HG02759 (cell line): ENCODE measurements at regions not wholly inside any gene's neighbourhood (a gene's known extent, or its start where the extent isn't known, plus 50 kb on each side); places are given as distances from the start of the nearest gene placed in this dataset.

Experiments
- ATAC-seq: cut with Tn5 transposase; IDR thresholded peaks from one replicate; pipeline ENCODE4 v1.9.1; 2021; ENCODE audit warnings: mild to moderate bottlenecking, moderate library complexity; ENCODE audit not compliant: unreplicated experiment

DNA sequence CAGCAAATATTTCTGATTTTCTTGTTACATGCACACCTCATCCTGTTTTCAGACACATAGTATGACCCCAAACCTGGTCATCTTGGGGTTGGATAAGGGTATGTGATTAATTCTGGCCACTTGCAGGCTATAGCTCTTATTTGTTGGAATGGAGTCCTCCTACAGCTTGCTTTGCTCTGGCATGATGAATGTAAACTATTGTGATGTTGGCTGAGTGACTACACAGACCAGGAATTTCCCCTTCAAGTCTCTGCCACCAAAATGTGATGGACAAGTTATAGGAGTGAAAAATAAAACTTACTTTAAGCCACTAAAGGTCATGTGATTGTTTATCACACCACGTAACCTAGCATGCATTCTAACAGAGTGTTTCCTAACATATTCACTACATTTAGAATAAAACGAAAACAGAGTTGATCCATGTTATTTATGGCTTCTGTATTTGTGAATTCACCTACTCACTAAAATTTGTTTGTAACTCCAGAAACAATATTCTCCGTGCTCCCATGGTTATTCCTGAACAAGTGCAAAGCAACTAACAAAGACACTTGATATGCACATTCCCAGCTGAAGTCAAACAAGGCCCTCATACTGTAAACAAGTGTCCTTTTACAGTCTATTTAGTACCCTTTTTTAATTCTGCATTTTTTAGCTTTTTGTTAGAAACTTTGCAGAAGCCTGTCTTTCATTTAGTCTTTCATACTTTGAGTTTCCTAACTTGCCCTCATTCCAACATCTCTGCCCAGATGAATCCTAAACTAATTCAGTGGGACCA, 599.2 kb upstream of the PCDH15 start:
- no peak for ATAC-seq

DNA sequence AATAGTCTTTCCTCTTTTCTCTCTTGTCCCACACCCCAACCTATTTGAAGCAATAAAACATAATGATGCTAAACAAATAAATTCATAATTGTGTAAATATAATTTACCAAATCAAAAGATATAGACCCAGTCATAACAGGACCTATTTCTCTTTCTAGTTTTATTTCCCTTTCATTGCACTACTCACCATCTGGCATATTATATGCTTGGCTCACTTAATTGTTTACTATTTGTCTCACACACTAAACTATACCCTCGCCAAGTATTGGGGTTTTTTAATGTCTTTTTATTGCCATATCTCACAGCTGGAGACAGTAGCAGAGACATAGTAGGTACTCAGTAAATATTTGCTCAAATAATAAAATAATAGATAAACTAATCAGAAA, 597.5 kb upstream of the PCDH15 start:
- no peak for ATAC-seq

DNA sequence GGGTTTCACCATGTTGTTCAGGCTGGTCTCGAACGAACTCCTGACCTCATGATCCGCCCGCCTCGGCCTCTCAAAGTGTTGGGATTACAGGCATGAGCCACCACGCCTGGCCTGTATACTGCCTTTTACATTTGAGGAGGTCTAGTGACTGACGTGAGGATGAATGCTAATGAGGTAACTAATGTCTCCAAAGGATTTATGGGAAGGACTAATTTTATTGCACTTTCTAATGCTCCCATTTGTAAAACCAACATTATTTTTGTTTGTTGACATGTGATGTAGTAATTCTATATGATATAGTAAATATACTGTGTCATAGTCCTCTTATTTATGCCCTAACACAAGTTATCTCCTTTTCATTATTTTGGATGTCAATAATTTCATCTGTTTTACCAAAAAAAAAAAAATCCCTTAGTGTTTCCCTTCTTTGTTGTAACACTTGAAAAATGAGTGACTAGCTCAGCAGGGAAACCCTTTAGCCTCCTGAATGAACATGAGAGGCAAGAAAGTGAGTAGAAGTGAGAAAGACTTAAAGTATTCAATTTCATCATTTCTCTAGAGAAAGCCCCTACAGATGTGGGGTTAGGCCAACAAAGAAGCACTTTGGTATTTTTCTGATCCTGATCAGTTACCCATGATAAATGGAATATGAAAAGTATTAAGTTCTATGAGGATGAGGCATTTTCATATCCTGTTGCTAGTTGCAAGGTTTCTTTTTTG, 596.9 kb upstream of the PCDH15 start:
- no peak for ATAC-seq

DNA sequence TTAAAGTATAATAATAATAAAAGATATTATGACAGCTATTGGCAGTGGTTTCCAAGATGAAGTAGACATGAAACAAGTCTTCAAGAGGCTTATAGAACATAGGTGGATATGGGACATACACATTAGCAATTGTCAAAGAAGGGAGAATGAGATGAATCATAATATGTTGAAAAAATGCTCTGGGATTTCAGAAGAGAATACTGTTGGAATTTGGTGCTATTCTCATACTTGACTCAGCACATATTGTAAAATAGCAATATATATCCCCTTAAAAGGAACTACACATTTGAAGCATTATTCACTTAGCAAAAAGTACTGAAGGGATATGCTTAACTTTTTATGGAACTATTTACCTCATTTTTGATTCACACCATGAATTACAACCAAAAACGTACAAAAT, 577.2 kb upstream of the PCDH15 start:
- no peak for ATAC-seq

GRCh38 chr10:55374917-55375316, 573.9 kb upstream of the PCDH15 start:
- no peak for ATAC-seq

GRCh38 chr10:55374060-55374459, 573.0 kb upstream of the PCDH15 start:
- no peak for ATAC-seq

DNA sequence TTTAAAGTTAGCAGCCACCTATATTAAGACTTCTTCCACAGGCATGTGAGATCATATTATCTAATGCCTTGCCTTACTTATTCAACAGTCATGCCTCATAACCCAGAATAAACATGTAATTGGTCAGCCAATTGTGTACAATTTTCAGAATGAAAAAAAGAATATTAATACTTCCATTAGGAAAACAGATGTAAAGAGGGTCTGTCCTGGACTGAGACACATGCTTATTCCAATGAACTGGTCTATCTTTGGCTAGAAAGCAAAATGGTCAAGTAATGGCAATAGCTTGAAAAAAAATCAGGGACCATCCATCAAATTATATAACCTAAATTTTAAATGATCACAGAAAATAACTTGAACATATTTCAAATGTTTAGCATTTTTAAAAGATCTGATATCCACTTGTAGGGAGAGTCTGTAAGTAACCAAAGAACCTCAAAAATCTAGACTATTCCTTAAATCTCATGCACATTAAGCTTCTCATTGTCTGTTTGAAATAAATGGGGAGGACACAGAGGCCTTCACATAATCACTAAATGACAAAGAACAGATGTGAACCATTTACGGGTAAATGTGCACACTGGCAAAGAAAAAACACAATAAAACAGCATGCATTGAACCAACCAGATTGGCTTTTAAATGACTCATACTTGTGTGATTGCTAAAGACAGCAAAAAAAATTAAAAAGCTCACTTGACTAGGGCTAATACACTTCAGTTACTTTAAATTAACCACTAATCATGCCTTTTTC, 568.8 kb upstream of the PCDH15 start:
- no peak for ATAC-seq

GRCh38 chr10:55368467-55368866, 567.4 kb upstream of the PCDH15 start:
- no peak for ATAC-seq

- ATAC-seq, result peak; percentile 45
These were observed 566.5 kb upstream of the PCDH15 start for GRCh38 chr10:55367555-55367954.

GRCh38 chr10:55358539-55358938, 557.5 kb upstream of the PCDH15 start:
- ATAC-seq, result no peak

- ATAC-seq, result no peak
These were observed 552.4 kb upstream of the PCDH15 start for GRCh38 chr10:55353414-55353813.

DNA sequence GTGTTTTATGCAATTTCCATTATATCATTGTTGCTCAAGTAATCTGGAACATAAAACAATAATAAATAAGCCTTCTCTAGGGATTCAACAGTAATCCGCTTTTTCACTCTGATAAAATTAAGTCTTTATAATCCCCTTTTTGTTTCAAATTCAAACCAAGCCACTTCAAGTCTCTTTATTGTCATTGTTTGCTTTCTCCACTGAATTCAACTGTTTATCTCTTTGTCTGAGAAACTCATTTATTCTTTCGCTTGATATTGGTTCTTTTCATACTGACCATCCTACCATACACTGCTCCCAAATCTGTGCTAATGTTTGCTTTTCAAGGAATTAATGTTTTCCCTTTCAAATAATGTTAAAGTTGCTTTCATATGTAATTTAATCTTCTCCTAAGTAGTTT, 550.4 kb upstream of the PCDH15 start:
- ATAC-seq, result no peak

DNA sequence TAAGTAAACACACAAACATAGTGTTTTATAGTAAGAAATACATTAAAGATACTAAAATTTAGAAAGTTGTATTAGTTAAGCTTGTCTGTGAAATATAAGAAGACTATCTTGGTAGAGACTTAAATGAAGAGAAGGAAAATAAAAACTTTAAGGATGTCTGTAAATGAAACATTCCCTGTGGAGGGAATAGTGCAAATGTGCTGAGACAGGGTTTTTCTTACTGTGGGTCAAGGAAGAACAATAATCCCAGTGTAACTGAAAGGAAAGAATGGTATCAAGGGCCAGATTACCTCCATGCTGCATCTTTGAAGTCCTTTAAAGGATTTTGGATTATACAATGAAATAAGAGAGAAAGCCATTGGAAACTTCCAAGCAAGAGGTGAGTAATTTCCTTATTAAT, 547.5 kb upstream of the PCDH15 start:
- ATAC-seq, result no peak

- ATAC-seq, result no peak
These were observed 529.5 kb upstream of the PCDH15 start for GRCh38 chr10:55330486-55330885.

GRCh38 chr10:55329796-55330195, 528.8 kb upstream of the PCDH15 start:
- ATAC-seq, result no peak

GRCh38 chr10:55320187-55320700, 519.2 kb upstream of the PCDH15 start:
- ATAC-seq, result no peak

- ATAC-seq, result no peak
These were observed 511.0 kb upstream of the PCDH15 start for GRCh38 chr10:55311848-55312635.

DNA sequence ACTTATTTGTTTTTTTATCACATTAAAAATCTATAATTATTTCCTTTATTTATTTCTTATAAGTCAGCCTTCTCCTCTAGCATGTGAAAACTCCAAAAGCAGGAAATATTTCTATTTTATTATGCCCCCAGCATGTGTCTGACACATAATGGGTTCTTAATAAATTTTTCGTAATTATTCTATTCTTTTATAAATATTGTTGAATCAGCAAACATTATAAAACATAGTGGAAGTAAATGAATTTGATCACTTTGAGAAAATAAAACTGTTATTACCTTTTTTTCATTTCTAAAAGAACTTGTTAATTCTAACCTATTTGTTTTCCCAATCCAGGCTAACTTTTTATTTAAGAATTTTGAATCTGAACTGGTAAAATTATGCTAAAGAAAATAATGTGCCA, 509.1 kb upstream of the PCDH15 start:
- no peak for ATAC-seq

GRCh38 chr10:55305285-55305684, 504.3 kb upstream of the PCDH15 start:
- no peak for ATAC-seq

DNA sequence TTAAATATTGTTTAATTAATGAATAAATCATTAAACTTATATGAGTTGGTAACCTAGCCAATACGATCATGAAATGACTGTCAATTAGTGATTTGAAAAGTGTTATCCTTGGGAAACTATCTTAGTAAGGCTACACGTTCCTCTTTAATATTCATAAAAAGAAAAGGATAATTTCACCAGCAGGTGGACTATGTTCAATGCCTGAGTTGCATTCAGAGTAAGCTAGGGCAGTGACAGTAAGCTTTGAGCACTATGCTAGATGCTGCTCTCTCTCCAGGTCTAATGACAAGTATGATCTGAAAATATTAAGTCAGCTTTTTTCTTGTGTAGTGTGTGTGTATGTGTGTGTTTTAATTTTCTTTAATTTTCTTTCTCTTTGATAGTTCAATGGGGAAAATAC, 486.3 kb upstream of the PCDH15 start:
- ATAC-seq, result no peak

- no peak for ATAC-seq
These were observed 482.0 kb upstream of the PCDH15 start for GRCh38 chr10:55283031-55283430.
